NCI-H1930 (cell line): ENCODE measurements at regions not wholly inside any gene's neighbourhood (a gene's known extent, or its start where the extent isn't known, plus 50 kb on each side); places are given as distances from the start of the nearest gene placed in this dataset.

Source experiments
- DNase-seq, 2 experiments: peaks; one replicate each; lab custom pipeline; 2025; lab: John Stamatoyannopoulos, UW

DNA sequence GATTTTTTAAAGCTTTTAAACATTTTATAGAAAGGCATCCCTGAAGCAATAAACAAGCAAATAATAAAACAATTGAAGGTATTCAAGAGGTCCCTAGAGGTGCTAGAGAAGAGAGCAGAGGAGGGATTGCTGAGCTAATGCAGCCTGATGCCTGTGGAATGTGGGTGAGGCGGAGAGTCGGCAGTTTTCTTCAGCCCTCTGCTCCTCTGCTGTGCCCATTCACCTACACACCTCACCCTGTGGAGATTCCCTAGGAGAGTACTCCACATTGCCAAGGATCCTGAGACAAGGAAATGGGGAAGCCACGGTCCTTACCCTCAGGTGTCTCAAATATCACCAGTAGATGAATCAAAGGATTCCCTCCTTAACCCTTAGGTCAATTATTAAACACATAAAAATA lies 199.8 kb upstream of the POU3F2 start:
- no peak for DNase-seq

GRCh38 chr6:98635191-98635590 lies 199.2 kb upstream of the POU3F2 start:
- DNase-seq = no peak

GRCh38 chr6:98636941-98637340 lies 197.4 kb upstream of the POU3F2 start:
- no peak for DNase-seq

DNA sequence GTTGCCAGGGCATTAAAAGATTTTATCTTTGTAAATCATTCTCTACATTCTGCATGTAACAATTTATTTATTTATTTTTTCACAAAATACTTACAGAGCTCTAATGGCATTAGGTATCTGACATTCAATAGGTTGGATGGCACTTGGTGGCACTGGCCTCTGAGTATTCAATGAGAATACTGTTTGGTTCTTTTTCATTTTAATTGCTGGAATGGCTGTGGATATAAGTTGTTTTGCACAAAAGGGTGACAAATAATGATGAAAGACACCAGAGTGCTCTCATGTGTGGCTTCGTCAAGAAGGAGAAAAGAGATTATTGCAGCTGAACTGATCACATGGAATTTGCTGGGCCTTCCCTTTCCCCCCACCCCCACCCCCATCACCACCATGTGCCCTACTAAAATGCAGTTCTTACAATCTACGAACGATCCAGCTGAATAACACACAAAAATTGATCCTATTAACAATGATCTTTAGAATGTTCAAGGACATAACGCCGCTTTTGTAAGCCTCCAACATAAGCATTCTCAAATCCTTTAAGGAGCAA lies 195.2 kb upstream of the POU3F2 start:
- DNase-seq = no peak

GRCh38 chr6:98640366-98640765 lies 194.0 kb upstream of the POU3F2 start:
- no peak for DNase-seq

DNA sequence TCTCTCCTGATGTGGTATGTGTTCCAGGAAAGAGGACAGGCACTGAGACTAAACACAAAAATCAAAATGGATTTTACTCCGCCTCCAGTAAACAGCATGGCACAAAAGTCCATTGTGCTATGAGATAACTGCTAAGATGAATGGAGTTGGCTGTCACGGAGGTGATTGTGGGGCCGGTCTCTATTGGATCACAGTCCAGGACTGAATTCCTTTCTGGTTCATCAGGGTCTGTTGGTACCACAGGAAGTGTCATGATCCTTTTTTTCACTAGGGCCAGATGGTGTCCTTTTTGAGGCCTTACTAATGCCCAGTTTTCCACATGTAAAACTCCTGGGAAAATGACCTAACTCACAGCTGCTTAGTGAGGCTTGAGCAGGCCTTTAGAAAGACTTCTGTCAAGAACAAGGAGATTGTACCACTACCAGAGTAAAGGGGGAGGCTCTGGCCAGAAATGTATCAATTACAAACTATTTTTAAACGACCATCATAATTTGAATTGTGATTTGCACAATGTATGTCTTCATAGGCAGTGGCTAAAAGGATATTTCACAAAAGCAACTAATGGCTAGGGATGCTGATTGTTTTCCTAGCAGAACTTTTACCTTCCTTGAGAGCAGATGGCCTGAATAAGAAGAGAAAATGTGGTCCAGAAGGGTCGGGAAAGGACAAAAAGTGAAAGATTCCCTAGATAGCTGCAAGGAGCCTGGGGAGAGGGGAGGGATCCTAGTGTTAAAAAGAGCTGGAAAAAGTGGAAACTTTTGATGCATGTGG lies 192.2 kb upstream of the POU3F2 start:
- no peak for DNase-seq

GRCh38 chr6:98644063-98644462 lies 190.3 kb upstream of the POU3F2 start:
- no peak for DNase-seq

DNA sequence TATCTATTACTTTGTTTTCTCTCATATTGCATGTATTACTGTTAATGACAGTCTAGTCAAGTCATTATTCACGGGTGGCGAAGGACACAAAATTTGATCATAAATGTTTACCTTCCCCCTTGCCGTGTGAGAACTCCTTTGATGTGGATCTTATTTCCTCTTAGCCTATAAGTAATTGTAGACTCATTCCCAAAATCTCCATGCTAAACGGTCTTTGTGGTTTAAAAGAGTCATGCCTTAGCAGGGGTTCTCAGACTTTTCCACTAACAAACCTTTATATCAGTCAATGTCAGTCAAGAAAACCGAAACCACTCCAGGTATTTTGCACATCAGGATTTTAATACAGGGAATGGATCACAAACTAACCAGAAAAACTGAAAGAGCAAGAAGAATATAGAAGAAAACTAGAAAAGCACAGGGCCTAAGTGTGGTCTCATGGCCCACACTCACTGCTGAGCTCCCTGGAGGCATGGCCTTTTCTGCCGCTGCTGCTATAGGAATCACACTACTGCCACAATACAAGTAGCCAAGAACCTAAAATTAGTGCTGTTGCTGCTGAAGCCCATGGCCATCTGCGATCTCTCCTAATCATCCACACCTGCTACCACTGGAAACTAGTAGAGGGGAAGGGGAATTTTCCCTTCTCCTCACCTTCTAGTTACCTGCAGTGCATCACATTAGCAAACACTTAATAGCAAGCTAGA lies 186.0 kb upstream of the POU3F2 start:
- DNase-seq = no peak

DNA sequence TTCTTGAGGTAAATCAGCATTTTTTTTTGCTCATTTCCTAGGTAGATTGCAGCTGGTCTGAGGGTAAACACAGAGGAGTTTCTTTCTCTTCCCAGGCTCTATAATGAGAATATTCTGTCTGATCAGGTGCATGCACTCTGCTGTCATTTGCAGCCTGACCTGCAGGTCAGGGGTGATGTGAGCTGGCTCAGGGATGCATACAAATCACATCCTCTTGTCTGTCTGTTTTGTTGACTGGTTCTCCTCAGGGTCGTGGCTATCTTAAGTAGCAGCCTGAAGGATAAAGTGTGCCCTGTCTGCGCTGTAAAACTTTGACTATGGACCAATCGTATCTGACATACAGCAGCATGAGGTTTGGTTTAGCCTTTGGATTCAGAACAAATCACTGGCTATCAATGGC lies 183.4 kb upstream of the POU3F2 start:
- DNase-seq = no peak

DNA sequence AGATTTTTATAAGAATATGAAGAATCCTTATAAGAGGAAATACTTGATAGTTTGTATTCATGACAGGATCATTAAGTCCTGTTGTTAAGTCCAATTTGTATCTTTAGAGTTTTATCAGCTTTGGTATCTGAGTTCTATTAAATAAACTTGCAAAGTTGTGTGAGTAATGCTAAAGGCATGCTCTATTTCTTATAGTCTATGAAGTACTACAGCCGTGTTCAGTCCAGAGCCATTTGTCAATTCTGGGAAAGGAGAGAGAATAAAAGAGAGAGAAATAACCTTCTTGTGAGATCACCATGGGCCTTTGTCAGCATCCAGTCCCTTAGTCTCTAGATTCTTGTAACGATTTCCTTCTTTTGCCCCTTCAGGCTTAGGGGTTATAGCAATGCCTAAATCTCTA lies 181.2 kb upstream of the POU3F2 start:
- DNase-seq = no peak

DNA sequence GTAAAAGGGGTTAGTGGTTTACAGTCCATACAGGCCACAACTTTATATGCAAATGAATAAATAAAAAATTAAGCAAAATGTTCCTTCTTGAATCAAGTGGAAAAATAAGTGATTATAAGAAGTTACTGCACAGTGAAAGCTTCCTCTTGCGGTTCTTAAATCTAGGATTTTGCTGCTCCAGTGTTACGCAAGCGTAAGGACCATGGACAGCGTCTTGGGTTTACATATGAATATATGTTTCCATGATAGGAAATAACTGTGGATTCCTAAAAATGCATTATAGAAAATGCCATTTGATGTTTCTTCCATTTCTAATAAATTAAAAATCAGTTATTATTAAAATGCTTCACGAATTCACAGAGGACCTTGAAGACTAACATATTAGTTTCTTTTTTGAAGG lies 176.6 kb upstream of the POU3F2 start:
- no peak for DNase-seq

GRCh38 chr6:98669371-98669770 lies 165.0 kb upstream of the POU3F2 start:
- DNase-seq = no peak

- DNase-seq = no peak
These were observed 164.2 kb upstream of the POU3F2 start for GRCh38 chr6:98670045-98670746.

DNA sequence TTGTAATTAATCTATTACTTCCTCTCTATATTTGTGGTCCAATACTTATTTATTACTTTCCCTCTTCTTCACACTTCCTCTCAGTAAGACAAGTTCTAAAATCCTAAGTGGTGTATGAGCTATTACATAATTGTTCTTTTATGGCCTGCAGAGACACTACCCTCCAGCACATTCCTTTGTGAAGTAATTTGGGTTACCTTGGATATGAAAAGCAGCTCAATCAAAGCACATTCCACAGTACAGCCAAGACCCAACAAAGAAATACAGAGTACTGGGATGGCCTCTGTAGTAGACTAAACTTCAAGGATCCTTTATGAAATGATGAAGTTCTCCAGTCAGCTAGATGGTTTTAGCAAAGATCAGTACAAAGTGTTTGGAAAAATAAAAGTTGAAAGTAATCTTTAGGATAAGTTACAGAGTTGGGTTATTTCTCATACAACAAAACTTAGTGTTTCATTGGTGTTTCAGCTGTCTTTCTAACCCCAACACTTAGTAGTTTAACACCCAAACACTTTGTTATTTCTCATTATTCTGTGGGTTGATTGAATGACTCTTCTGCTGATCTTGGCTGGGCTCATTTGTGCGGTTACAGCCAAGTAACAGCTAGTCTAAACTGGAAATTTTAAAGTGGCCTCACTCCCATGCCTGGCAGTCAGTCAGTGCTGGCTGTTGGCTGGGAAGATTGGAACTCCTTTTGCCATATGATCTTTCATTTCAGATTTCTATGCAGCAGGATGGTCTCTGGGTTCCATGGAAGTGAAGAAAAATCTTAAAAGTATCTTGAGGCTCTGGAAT lies 161.5 kb upstream of the POU3F2 start:
- DNase-seq = no peak

DNA sequence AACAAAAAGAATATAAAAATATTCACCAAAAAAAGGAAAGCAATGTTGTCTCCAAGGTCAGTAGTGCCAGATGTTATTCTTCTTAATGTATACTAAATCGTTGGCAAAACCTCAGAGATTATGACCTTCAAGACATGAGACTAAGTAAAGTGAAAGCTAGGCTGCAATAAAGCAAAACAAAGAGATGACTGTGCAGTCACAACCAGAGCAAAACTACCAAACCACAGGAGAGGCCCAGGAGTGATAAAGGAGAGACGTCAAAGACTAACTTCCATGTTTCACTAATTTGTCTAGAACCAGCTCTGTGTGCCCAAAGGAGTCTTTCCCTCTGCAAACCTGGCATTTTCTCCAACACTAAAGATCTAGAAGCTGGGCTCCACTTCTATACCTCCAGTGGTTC lies 155.9 kb upstream of the POU3F2 start:
- DNase-seq = no peak

DNA sequence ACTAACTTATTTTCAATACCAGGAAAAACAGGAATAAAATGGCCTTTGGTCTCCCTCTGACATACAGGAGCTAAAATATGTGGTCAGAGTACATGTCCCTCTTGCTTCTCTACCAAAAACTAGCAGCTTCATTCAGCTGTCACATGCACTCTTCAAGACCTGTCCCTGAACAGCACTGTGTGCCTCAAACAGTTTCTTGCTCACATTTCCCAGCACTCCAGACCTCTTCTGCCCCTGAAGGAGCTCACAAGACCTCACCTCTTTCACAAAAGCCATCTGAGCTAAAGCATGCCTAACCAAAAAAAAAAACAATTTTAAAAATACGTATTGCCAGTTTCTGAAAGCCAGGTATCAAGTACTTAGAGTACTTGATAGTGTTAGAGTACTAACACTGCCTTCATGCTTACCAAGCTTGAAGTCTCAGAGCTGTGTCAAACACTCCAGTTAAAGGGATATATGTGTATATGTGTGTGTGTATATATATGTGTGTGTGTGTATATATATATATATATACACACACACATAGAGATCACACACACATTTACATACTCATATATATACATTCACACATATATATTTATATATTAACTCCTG lies 148.3 kb upstream of the POU3F2 start:
- DNase-seq = no peak

- DNase-seq = no peak
These were observed 146.6 kb upstream of the POU3F2 start for GRCh38 chr6:98687752-98688151.

DNA sequence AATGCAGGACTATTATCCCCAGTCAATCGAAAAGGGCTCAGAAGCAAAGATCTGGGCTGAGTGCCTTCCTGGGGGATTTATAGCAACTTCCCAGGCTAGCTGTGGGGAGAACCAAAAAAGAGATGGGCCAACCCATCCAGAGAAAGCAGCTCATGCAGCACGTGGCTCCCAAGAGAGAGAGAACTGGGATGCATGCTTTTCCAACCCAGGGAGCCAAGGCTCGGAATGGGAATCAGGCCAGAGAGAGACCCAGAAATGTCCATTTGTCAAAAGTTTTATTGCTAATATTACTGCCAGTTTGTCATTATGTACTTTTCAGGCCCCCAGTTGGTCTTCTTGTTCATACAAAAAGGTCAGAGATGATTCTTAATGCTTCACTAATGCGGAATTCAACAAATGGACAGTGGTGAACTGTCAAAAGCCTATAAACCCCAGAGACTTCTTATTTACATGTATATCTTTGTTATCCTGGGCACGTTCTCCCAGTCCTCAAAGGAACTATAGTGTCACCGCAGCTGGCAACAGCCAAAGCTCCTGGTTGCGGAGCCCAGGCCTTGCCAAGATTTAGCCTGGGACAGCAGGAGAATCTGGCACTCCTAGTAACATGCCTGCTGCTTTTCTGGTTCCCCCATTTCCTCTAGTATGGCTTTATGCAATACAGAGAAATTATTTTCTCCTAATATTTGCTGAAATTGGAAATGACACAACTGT lies 139.1 kb upstream of the POU3F2 start:
- DNase-seq = no peak

DNA sequence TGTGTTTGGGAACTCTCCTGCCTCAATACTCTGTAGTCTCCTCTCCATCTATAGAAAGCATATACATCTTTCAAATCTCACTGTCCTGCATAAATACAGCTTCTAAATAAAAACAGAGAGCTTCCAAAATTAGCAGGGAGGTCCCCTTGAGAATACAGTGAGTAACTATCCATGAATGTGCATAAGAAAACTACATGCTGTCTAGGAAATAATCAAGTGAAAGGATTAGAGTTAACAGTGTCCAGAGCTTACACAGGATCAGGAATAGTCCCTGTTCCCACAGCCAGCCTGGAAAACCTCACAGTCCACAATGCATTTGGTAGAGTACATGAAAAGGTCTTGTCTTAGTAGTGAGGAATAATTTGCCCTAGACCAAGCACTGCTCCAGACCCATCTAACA lies 123.0 kb upstream of the POU3F2 start:
- no peak for DNase-seq

DNA sequence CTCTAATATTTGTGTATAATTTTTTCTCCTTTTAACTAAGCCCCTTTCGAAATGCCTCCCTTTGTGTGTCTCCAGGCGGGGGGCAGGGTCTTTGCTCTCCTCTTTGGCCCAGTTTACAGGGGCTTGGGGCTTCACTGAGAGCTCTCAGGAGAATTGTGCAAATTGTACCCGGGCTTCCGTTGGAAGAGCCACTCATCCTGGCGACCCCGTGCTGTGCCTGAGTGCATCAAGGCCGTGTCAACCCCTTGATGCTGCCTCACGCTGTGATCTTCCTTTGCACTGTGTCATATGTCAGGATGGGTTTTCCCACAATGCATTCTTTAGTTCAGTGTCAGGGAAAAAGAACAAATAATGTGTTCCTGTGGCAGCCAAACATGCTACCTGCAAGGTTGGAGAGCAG lies 118.0 kb upstream of the POU3F2 start:
- DNase-seq = no peak

DNA sequence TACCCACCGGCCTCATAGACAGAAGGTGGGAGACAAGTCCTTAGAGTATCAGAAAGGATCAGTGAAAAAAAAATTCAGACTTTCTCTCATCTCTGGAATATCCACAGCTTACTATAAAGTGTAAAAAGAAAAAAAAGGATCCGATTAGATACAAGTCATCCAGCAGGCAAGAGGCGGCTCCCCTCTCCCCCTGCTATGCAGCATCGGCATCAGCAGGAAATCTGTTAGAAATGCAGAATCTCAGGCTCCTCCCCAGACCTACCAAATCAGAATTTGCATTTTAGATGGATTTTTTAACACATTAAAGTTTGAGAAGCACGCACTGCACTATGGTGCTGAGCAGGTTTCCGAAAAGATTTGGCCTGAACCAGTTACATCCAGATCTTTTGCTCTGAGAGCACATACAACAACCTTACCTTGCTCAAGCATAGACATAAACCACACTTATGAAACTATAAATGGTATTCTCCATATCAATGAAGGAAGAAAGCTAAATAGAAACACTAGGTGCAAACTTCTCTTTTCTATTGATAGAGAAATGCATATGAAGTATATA lies 117.0 kb upstream of the POU3F2 start:
- DNase-seq = no peak
